ENCODE measurements at regions not wholly inside any gene's neighbourhood (a gene's known extent, or its start where the extent isn't known, plus 50 kb on each side); places are given as distances from the start of the nearest gene placed in this dataset.
"Not testable (repeated sequence)": the region's sequence is repeated elsewhere in the genome, so short reads cannot be mapped to it uniquely, and the experiment has no call there.

GRCh38 chr15:89017370-89018066, 70.7 kb upstream of the ABHD2 start:
- Histone ChIP-seq H3K4me3 (peak overlapping the region; percentile 65), H3K27ac (peak overlapping the region; percentile 92 to 94)
- peak; percentile 68 for TF ChIP-seq CTCF (IDR thresholded peaks at IDR 0.05)
- DNase-seq (ENCODE audit: low spot score): peak; percentile 95

GRCh38 chr15:89018207-89018606, 70.0 kb upstream of the ABHD2 start:
- H3K27ac ChIP-seq: peak overlapping the region; percentile 92 to 94
- peak; percentile 91 for DNase-seq (ENCODE audit: low spot score)
- no peak for TF ChIP-seq CTCF (IDR thresholded peaks at IDR 0.05)
- H3K4me3 ChIP-seq: peak overlapping the region; percentile 65

- TF ChIP-seq CTCF (IDR thresholded peaks at IDR 0.05): no peak
- Histone ChIP-seq H3K27ac (peak overlapping the region; percentile 92 to 94), H3K4me3 (no peak overlapping the region)
- DNase-seq (ENCODE audit: low spot score): no peak
Observed at GRCh38 chr15:89019436-89019835, 68.8 kb upstream of the ABHD2 start.

GRCh38 chr15:89021224-89021623, 67.0 kb upstream of the ABHD2 start:
- H3K27ac ChIP-seq: peak overlapping the region; percentile 92 to 95
- no peak for TF ChIP-seq CTCF (IDR thresholded peaks at IDR 0.05)
- peak; percentile 87 for DNase-seq (ENCODE audit: low spot score)
- no peak overlapping the region for H3K4me3 ChIP-seq

GRCh38 chr15:89021886-89022285, 66.4 kb upstream of the ABHD2 start:
- DNase-seq (ENCODE audit: low spot score); H3K4me3 ChIP-seq: not testable (repeated sequence)
- H3K27ac ChIP-seq: peak overlapping the region; percentile 79 to 95

- no peak overlapping the region for H3K4me3 ChIP-seq
- no peak for DNase-seq (ENCODE audit: low spot score)
- H3K27ac ChIP-seq: peak overlapping the region; percentile 79 to 95
- TF ChIP-seq CTCF (IDR thresholded peaks at IDR 0.05): no peak
Observed at GRCh38 chr15:89023311-89023961, 64.8 kb upstream of the ABHD2 start.

- no peak for TF ChIP-seq CTCF (IDR thresholded peaks at IDR 0.05)
- Histone ChIP-seq H3K4me3 (no peak overlapping the region), H3K27ac (peak overlapping the region; percentile 5 to 54)
- no peak for DNase-seq (ENCODE audit: low spot score)
Observed at GRCh38 chr15:89024418-89024817, 63.8 kb upstream of the ABHD2 start.
